Lower leg skin (tissue), 3 donors: ENCODE measurements at regions not wholly inside any gene's neighbourhood (a gene's known extent, or its start where the extent isn't known, plus 50 kb on each side); places are given as distances from the start of the nearest gene placed in this dataset.

ENCODE experiments used
- POLR2A ChIP-seq, 2 donors: fragments of 450-650 bp; IDR thresholded peaks; one replicate each; pipeline ENCODE4 v1.6.1; 2016 to 2017; ENCODE audit warnings: antibody characterized with exemption in 2 of 2, mild to moderate bottlenecking in 1 of 2, moderate library complexity in 1 of 2
- TF ChIP-seq, protein P1 (sequence below), 3 donors: fragments of 450-650 bp; IDR thresholded peaks; one replicate each; pipeline ENCODE4 v1.5.1; 2016; ENCODE audit warnings: antibody characterized with exemption in 3 of 3, mild to moderate bottlenecking in 3 of 3, moderate library complexity in 2 of 3

DNA sequence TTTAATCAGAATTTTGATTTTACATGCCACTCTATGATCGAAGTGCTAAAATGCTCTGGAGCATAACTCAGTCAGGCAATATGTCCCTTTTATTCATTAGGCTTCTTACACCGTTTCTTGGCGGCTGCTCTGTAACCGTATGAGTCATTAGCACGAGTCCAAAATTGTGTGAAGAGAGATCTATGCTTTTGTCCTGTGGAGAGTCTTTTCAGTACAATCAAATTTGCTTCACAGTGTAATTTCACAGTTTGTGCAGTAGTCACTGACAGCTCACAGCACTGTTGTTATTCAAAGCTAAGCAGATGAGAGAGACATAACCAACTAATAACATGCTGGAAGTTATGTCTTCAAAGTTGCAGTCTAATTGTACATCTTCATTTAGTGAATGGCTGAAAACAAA, 167.8 kb downstream of the PCDH10 start:
- TF ChIP-seq, protein P1, sequence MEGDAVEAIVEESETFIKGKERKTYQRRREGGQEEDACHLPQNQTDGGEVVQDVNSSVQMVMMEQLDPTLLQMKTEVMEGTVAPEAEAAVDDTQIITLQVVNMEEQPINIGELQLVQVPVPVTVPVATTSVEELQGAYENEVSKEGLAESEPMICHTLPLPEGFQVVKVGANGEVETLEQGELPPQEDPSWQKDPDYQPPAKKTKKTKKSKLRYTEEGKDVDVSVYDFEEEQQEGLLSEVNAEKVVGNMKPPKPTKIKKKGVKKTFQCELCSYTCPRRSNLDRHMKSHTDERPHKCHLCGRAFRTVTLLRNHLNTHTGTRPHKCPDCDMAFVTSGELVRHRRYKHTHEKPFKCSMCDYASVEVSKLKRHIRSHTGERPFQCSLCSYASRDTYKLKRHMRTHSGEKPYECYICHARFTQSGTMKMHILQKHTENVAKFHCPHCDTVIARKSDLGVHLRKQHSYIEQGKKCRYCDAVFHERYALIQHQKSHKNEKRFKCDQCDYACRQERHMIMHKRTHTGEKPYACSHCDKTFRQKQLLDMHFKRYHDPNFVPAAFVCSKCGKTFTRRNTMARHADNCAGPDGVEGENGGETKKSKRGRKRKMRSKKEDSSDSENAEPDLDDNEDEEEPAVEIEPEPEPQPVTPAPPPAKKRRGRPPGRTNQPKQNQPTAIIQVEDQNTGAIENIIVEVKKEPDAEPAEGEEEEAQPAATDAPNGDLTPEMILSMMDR (IDR thresholded peaks at IDR 0.05), result no peak
- TF ChIP-seq POLR2A (IDR thresholded peaks at IDR 0.05), result no peak
